ENCODE measurements at regions not wholly inside any gene's neighbourhood (a gene's known extent, or its start where the extent isn't known, plus 50 kb on each side); places are given as distances from the start of the nearest gene placed in this dataset.

- DNase-seq: no peak
These were observed 807.5 kb upstream of the SLC10A2 start for GRCh38 chr13:103873725-103874124.

- no peak for DNase-seq
These were observed 799.8 kb upstream of the SLC10A2 start for GRCh38 chr13:103866048-103866447.

GRCh38 chr13:103862525-103862924 is 796.3 kb upstream of the SLC10A2 start:
- DNase-seq: no peak

GRCh38 chr13:103859952-103860351 is 793.7 kb upstream of the SLC10A2 start:
- DNase-seq: no peak

- no peak for DNase-seq
These were observed 785.8 kb upstream of the SLC10A2 start for GRCh38 chr13:103852036-103852435.

GRCh38 chr13:103844471-103844870 is 778.3 kb upstream of the SLC10A2 start:
- no peak for DNase-seq

GRCh38 chr13:103839460-103839859 is 773.2 kb upstream of the SLC10A2 start:
- DNase-seq: peak; percentile 30

- no peak for DNase-seq
These were observed 768.8 kb upstream of the SLC10A2 start for GRCh38 chr13:103835052-103835451.

- no peak for DNase-seq
These were observed 767.2 kb upstream of the SLC10A2 start for GRCh38 chr13:103833294-103833852.

GRCh38 chr13:103815619-103816018 is 749.4 kb upstream of the SLC10A2 start:
- no peak for DNase-seq

GRCh38 chr13:103812971-103813370 is 746.8 kb upstream of the SLC10A2 start:
- no peak for DNase-seq

GRCh38 chr13:103812558-103812957 is 746.3 kb upstream of the SLC10A2 start:
- DNase-seq: no peak

GRCh38 chr13:103810026-103810425 is 743.8 kb upstream of the SLC10A2 start:
- no peak for DNase-seq

- DNase-seq: no peak
These were observed 739.6 kb upstream of the SLC10A2 start for GRCh38 chr13:103805771-103806170.

- DNase-seq: no peak
These were observed 737.1 kb upstream of the SLC10A2 start for GRCh38 chr13:103803349-103803748.

- DNase-seq: peak; percentile 13
These were observed 732.8 kb upstream of the SLC10A2 start for GRCh38 chr13:103799028-103799427.

GRCh38 chr13:103795892-103796478 is 729.8 kb upstream of the SLC10A2 start:
- no peak for DNase-seq

- DNase-seq: no peak
These were observed 728.3 kb upstream of the SLC10A2 start for GRCh38 chr13:103794526-103794925.

GRCh38 chr13:103788061-103788652 is 721.9 kb upstream of the SLC10A2 start:
- DNase-seq: no peak

GRCh38 chr13:103772576-103772975 is 706.4 kb upstream of the SLC10A2 start:
- no peak for DNase-seq

GRCh38 chr13:103762523-103762922 is 696.3 kb upstream of the SLC10A2 start:
- no peak for DNase-seq

GRCh38 chr13:103759361-103759760 is 693.1 kb upstream of the SLC10A2 start:
- no peak for DNase-seq

- DNase-seq: no peak
These were observed 692.0 kb upstream of the SLC10A2 start for GRCh38 chr13:103758222-103758621.

GRCh38 chr13:103757361-103757760 is 691.1 kb upstream of the SLC10A2 start:
- DNase-seq: no peak

- DNase-seq: no peak
These were observed 688.6 kb upstream of the SLC10A2 start for GRCh38 chr13:103754783-103755182.
